ENCODE measurements at regions not wholly inside any gene's neighbourhood (a gene's known extent, or its start where the extent isn't known, plus 50 kb on each side); places are given as distances from the start of the nearest gene placed in this dataset.

GRCh38 chr1:102105931-102106550 is 109.3 kb upstream of the OLFM3 start:
- intact Hi-C loops (cut with DNase I) = no loop called here
- Histone ChIP-seq H3K4me3 (replicated peaks in 1 of 3) (no peak overlapping the region), H3K27ac (no peak overlapping the region), H3K4me1 (peaks cover 6 to 12% of the 10 kb centered on the region in 2 donors), H3K9me3 (no peaks in the 10 kb centered on the region), H3K36me3 (no peaks in the 10 kb centered on the region), H3K27me3 (no peaks in the 10 kb centered on the region)
- TF ChIP-seq POLR2A (IDR thresholded peaks at IDR 0.05) = no peak
- no peak for TF ChIP-seq CTCF (IDR thresholded peaks at IDR 0.05)
- no peak for DNase-seq
- WGBS, 2 donors = 55 to 70% methylated on average over 3 of the region's 3 CpGs

DNA sequence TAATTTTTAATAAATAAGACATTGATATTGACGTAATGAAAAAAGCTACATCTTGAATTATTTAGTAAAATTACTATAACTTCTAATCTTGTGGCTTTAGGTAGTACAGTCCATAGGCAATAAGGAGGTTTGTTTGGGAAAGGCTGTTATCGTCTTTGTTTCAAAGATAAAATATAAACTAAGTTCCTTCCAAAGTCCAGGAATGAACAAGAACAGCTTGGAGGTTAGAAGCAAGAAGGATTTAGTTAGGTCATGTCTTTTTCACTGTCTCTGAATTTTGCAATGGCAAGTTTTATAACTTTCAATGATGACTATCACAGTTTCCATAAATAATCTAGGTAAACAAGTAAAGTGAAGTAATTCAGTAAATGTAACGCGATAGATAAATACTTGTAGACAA is 106.9 kb upstream of the OLFM3 start:
- no peaks in the 10 kb centered on the region for H3K27me3 ChIP-seq
- no peaks in the 10 kb centered on the region for H3K9me3 ChIP-seq
- peak overlapping the region; percentile 69 to 79 (median 74) for H3K27ac ChIP-seq
- DNase-seq = no peak
- no peaks in the 10 kb centered on the region for H3K36me3 ChIP-seq
- WGBS, 2 donors = 90 to 94% methylated on average over 4 of the region's 4 CpGs
- no peak overlapping the region for H3K4me3 ChIP-seq (replicated peaks in 1 of 3)
- intact Hi-C loops (cut with DNase I) = no loop called here
- TF ChIP-seq POLR2A (IDR thresholded peaks at IDR 0.05) (no peak), CTCF (IDR thresholded peaks at IDR 0.05) (no peak)
- H3K4me1 ChIP-seq = peaks cover 19 to 24% of the 10 kb centered on the region in 2 donors

- H3K4me1 ChIP-seq = peaks cover 28 to 32% of the 10 kb centered on the region in 2 donors
- TF ChIP-seq CTCF (IDR thresholded peaks at IDR 0.05) = no peak
- no peak for TF ChIP-seq POLR2A (IDR thresholded peaks at IDR 0.05)
- no peak overlapping the region for H3K4me3 ChIP-seq (replicated peaks in 1 of 3)
- WGBS, 2 donors = 90 to 94% methylated on average over 3 of the region's 3 CpGs
- intact Hi-C loops (cut with DNase I) = no loop called here
- no peaks in the 10 kb centered on the region for H3K36me3 ChIP-seq
- H3K27me3 ChIP-seq = no peaks in the 10 kb centered on the region
- H3K9me3 ChIP-seq = no peaks in the 10 kb centered on the region
- peak overlapping the region in 1 of 3 donors; percentile 15 for H3K27ac ChIP-seq
- DNase-seq = no peak
Measured at GRCh38 chr1:102102276-102102780, 105.6 kb upstream of the OLFM3 start.

- Histone ChIP-seq H3K4me1 (peaks cover 30 to 32% of the 10 kb centered on the region in 2 donors), H3K27me3 (no peaks in the 10 kb centered on the region), H3K4me3 (replicated peaks in 1 of 3) (no peak overlapping the region), H3K9me3 (no peaks in the 10 kb centered on the region), H3K27ac (peak overlapping the region in 1 of 3 donors; percentile 74), H3K36me3 (no peaks in the 10 kb centered on the region)
- TF ChIP-seq POLR2A (IDR thresholded peaks at IDR 0.05) (no peak), CTCF (IDR thresholded peaks at IDR 0.05) (no peak)
- intact Hi-C loops (cut with DNase I) = no loop called here
- no peak for DNase-seq
Measured at GRCh38 chr1:102100666-102101065, 103.9 kb upstream of the OLFM3 start.

DNA sequence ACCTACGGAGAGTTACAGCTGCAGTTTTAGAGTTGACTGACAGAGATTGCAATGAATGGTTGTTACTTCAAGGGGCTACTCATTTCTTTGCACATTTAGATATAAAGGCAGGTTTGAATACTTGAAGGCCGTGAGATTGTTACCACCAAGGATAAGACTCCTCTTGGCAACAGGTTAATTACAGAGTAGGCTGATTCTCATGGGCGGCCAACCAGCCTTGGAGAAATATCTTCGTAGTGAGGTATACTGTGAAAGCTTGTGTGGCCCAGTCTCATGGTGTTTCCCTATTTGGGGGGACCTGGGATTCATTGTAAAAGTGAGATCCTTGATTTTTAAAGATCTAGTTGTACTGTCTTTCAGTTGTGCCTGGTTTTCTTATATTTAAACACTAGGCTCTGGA is 103.2 kb upstream of the OLFM3 start:
- H3K9me3 ChIP-seq = no peaks in the 10 kb centered on the region
- TF ChIP-seq CTCF (IDR thresholded peaks at IDR 0.05) = no peak
- TF ChIP-seq POLR2A (IDR thresholded peaks at IDR 0.05) = no peak
- intact Hi-C loops (cut with DNase I) = no loop called here
- no peaks in the 10 kb centered on the region for H3K36me3 ChIP-seq
- peak; percentile 76 to 88 for DNase-seq
- no peaks in the 10 kb centered on the region for H3K27me3 ChIP-seq
- no peak overlapping the region for H3K4me3 ChIP-seq (replicated peaks in 1 of 3)
- peaks cover 25 to 31% of the 10 kb centered on the region in 2 donors for H3K4me1 ChIP-seq
- 63 to 67% methylated on average over 4 of the region's 4 CpGs for WGBS, 2 donors
- H3K27ac ChIP-seq = peak overlapping the region; percentile 44 to 74 (median 50)
